ENCODE measurements at regions not wholly inside any gene's neighbourhood (a gene's known extent, or its start where the extent isn't known, plus 50 kb on each side); places are given as distances from the start of the nearest gene placed in this dataset.

DNA sequence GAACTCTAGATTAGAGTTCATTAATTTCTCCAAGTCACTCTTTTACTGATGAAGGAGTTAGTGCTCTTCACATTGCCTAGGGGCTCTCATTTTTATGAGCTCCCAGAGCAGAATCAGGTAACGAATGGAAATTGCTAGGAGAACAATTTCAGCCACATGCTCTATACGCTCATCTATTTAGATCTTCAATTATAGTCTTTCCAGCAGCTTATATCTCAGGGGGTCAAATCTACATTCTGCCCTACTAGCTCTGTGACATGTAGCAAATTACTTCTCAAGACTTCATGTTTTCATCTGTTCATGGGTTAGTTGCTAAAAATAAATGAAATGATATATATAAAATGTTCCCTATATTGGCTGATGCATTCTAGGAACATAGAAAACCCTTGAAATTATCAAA, 183.6 kb downstream of the PLPP3 start (continued):
- TF ChIP-seq JUN (IDR thresholded peaks at IDR 0.05; ENCODE audit: low read depth, low read length) = no peak
- TF ChIP-seq TCF12 (IDR thresholded peaks at IDR 0.05; ENCODE audit: low read depth, low read length) = no peak
- TF ChIP-seq ATF3 (IDR thresholded peaks at IDR 0.05; ENCODE audit: insufficient read depth, low read depth, low read length) = no peak
- TF ChIP-seq, protein P1, sequence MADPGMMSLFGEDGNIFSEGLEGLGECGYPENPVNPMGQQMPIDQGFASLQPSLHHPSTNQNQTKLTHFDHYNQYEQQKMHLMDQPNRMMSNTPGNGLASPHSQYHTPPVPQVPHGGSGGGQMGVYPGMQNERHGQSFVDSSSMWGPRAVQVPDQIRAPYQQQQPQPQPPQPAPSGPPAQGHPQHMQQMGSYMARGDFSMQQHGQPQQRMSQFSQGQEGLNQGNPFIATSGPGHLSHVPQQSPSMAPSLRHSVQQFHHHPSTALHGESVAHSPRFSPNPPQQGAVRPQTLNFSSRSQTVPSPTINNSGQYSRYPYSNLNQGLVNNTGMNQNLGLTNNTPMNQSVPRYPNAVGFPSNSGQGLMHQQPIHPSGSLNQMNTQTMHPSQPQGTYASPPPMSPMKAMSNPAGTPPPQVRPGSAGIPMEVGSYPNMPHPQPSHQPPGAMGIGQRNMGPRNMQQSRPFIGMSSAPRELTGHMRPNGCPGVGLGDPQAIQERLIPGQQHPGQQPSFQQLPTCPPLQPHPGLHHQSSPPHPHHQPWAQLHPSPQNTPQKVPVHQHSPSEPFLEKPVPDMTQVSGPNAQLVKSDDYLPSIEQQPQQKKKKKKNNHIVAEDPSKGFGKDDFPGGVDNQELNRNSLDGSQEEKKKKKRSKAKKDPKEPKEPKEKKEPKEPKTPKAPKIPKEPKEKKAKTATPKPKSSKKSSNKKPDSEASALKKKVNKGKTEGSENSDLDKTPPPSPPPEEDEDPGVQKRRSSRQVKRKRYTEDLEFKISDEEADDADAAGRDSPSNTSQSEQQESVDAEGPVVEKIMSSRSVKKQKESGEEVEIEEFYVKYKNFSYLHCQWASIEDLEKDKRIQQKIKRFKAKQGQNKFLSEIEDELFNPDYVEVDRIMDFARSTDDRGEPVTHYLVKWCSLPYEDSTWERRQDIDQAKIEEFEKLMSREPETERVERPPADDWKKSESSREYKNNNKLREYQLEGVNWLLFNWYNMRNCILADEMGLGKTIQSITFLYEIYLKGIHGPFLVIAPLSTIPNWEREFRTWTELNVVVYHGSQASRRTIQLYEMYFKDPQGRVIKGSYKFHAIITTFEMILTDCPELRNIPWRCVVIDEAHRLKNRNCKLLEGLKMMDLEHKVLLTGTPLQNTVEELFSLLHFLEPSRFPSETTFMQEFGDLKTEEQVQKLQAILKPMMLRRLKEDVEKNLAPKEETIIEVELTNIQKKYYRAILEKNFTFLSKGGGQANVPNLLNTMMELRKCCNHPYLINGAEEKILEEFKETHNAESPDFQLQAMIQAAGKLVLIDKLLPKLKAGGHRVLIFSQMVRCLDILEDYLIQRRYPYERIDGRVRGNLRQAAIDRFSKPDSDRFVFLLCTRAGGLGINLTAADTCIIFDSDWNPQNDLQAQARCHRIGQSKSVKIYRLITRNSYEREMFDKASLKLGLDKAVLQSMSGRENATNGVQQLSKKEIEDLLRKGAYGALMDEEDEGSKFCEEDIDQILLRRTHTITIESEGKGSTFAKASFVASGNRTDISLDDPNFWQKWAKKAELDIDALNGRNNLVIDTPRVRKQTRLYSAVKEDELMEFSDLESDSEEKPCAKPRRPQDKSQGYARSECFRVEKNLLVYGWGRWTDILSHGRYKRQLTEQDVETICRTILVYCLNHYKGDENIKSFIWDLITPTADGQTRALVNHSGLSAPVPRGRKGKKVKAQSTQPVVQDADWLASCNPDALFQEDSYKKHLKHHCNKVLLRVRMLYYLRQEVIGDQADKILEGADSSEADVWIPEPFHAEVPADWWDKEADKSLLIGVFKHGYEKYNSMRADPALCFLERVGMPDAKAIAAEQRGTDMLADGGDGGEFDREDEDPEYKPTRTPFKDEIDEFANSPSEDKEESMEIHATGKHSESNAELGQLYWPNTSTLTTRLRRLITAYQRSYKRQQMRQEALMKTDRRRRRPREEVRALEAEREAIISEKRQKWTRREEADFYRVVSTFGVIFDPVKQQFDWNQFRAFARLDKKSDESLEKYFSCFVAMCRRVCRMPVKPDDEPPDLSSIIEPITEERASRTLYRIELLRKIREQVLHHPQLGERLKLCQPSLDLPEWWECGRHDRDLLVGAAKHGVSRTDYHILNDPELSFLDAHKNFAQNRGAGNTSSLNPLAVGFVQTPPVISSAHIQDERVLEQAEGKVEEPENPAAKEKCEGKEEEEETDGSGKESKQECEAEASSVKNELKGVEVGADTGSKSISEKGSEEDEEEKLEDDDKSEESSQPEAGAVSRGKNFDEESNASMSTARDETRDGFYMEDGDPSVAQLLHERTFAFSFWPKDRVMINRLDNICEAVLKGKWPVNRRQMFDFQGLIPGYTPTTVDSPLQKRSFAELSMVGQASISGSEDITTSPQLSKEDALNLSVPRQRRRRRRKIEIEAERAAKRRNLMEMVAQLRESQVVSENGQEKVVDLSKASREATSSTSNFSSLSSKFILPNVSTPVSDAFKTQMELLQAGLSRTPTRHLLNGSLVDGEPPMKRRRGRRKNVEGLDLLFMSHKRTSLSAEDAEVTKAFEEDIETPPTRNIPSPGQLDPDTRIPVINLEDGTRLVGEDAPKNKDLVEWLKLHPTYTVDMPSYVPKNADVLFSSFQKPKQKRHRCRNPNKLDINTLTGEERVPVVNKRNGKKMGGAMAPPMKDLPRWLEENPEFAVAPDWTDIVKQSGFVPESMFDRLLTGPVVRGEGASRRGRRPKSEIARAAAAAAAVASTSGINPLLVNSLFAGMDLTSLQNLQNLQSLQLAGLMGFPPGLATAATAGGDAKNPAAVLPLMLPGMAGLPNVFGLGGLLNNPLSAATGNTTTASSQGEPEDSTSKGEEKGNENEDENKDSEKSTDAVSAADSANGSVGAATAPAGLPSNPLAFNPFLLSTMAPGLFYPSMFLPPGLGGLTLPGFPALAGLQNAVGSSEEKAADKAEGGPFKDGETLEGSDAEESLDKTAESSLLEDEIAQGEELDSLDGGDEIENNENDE (IDR thresholded peaks at IDR 0.05; ENCODE audit: insufficient replicate concordance, low read length) = no peak
- no peak for TF ChIP-seq GABPA (IDR thresholded peaks at IDR 0.05; ENCODE audit: borderline replicate concordance, insufficient read depth, low read length)
- TF ChIP-seq GTF2F1 (IDR thresholded peaks at IDR 0.05; ENCODE audit: borderline replicate concordance, low read depth, low read length) = no peak
- TF ChIP-seq TAF1 (IDR thresholded peaks at IDR 0.05; ENCODE audit: low read depth, low read length) = no peak
